RWPE1 (cell line): ENCODE measurements at regions not wholly inside any gene's neighbourhood (a gene's known extent, or its start where the extent isn't known, plus 50 kb on each side); places are given as distances from the start of the nearest gene placed in this dataset.

ENCODE experiments used
- CTCF ChIA-PET: fragments of 350-600 bp; sonication (Branson Sonifier 250); formaldehyde crosslinking; extraction: SDS; loops from one replicate; lab custom pipeline; 2021; lab: Yijun Ruan, JAX
- POLR2A ChIA-PET: fragments of 400-600 bp; formaldehyde crosslinking; extraction: SDS; loops from one replicate; lab custom pipeline; 2020; ENCODE audit warnings: antibody characterized with exemption; ENCODE audit not compliant: low non-redundant PET; lab: Yijun Ruan, JAX
- DNase-seq: peaks from one replicate; pipeline ENCODE4 v3.0.0; 2012; ENCODE audit warnings: low spot score
- H3K27ac ChIP-seq: fragments of 450-650 bp; 2 replicates; pipeline ENCODE4 v1.5.1; 2017
- TF ChIP-seq, protein P1 (sequence below): fragments of 450-650 bp; conservative IDR thresholded peaks from 2 replicates; pipeline ENCODE4 v1.5.1; 2017; ENCODE audit warnings: low read depth, mild to moderate bottlenecking

- DNase-seq = no peak
- ChIA-PET CTCF (no interaction called here), POLR2A (no interaction called here)
- no peak overlapping the region for H3K27ac ChIP-seq
- TF ChIP-seq, protein P1, sequence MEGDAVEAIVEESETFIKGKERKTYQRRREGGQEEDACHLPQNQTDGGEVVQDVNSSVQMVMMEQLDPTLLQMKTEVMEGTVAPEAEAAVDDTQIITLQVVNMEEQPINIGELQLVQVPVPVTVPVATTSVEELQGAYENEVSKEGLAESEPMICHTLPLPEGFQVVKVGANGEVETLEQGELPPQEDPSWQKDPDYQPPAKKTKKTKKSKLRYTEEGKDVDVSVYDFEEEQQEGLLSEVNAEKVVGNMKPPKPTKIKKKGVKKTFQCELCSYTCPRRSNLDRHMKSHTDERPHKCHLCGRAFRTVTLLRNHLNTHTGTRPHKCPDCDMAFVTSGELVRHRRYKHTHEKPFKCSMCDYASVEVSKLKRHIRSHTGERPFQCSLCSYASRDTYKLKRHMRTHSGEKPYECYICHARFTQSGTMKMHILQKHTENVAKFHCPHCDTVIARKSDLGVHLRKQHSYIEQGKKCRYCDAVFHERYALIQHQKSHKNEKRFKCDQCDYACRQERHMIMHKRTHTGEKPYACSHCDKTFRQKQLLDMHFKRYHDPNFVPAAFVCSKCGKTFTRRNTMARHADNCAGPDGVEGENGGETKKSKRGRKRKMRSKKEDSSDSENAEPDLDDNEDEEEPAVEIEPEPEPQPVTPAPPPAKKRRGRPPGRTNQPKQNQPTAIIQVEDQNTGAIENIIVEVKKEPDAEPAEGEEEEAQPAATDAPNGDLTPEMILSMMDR = no peak
Measured at GRCh38 chr5:155941340-155941739, 385.6 kb upstream of the SGCD start.

DNA sequence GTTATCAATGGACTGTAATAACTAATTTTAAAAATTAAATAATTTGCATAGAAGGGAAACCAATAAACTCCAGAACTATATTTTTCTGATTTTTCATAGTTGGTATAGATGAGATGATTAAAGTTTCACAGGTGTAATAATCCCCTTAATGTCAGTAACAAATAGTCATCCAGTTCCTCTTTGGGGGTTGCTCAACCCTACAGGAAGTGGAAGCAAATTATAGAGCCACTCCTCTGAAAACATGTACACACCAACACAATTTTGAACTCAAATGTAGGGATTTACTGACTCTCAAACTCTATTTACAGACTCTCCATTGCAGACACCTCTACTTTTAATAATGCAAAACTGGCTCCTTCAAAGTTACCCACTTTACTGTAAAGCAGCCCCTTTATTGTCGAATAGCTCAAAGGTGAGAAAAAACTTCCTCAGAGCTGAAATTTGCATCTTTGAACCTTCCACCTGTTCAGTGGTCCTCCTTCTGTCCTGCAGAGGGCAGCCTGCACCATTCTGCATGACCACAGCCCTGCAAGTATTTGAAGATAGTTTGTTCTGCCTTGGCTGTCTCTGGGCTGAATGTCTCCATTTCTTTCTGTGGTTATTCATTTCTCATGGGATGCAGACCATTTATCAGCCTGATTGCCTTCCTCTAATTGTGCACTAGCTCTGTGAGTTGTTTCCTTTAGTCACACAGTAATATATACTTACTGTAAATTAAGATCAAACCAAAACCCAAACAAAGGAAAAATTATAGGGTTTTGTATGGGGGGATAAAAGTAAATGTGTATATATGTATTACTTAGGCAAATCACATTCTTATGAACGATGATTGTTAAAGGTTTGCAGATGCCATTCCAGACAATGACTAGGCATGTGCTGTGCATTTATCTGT lies 383.2 kb upstream of the SGCD start:
- no peak overlapping the region for H3K27ac ChIP-seq
- peak; percentile 30 for DNase-seq
- TF ChIP-seq, protein P1 = peak; percentile 46
- ChIA-PET POLR2A (no interaction called here), CTCF (interaction anchor here (0.5 to 1.0 kb wide), 11 partner anchors 10 to 1352 kb away, joined by 3 to 4 read pairs (median 4); no protein-coding TSS in a partner anchor)

- DNase-seq = no peak
- H3K27ac ChIP-seq = no peak overlapping the region
- ChIA-PET CTCF (interaction anchor here (0.6 kb wide), 1 partner anchor 1529 kb away, joined by 3 read pairs; no protein-coding TSS in a partner anchor), POLR2A (no interaction called here)
- TF ChIP-seq, protein P1 = no peak
Measured at GRCh38 chr5:155947394-155948062, 379.4 kb upstream of the SGCD start.

DNA sequence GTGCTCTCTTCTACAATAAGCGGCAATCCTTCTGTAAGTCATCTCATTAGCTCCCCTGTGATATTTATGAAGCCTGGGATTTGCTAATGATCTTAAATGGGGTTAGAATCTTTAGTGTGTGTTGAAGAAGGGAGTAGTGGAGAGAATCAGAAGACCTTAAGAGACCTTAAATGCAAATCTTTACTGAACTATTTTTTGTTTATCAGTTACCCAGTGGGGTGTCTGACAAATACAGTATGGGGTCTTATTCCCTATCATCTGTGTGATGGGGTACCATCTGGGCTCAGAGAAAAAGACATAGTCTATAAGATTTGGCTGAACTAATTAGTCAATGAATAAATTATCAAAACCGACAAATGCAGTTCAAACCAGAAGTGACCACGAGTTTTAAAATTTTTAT lies 378.4 kb upstream of the SGCD start:
- no peak overlapping the region for H3K27ac ChIP-seq
- ChIA-PET POLR2A (no interaction called here), CTCF (interaction anchor here (0.5 to 0.7 kb wide), 2 partner anchors 42 to 1467 kb away, joined by 3 to 4 read pairs; no protein-coding TSS in a partner anchor)
- no peak for DNase-seq
- TF ChIP-seq, protein P1 = no peak

GRCh38 chr5:155952486-155953089 lies 374.4 kb upstream of the SGCD start:
- ChIA-PET POLR2A (no interaction called here), CTCF (interaction anchor here (0.6 to 0.7 kb wide), 3 partner anchors 111 to 1349 kb away, joined by 3 to 4 read pairs (median 3); no protein-coding TSS in a partner anchor)
- H3K27ac ChIP-seq = no peak overlapping the region
- no peak for DNase-seq
- TF ChIP-seq, protein P1 = no peak

GRCh38 chr5:155953335-155953734 lies 373.6 kb upstream of the SGCD start:
- ChIA-PET POLR2A (no interaction called here), CTCF (interaction anchor here (0.6 to 0.9 kb wide), 2 partner anchors 10 to 111 kb away, joined by 3 read pairs; no protein-coding TSS in a partner anchor)

More at GRCh38 chr5:155953335-155953734, 373.6 kb upstream of the SGCD start:
- no peak overlapping the region for H3K27ac ChIP-seq
- TF ChIP-seq, protein P1 = no peak
- DNase-seq = no peak
